ENCODE measurements at regions not wholly inside any gene's neighbourhood (a gene's known extent, or its start where the extent isn't known, plus 50 kb on each side); places are given as distances from the start of the nearest gene placed in this dataset.

DNA sequence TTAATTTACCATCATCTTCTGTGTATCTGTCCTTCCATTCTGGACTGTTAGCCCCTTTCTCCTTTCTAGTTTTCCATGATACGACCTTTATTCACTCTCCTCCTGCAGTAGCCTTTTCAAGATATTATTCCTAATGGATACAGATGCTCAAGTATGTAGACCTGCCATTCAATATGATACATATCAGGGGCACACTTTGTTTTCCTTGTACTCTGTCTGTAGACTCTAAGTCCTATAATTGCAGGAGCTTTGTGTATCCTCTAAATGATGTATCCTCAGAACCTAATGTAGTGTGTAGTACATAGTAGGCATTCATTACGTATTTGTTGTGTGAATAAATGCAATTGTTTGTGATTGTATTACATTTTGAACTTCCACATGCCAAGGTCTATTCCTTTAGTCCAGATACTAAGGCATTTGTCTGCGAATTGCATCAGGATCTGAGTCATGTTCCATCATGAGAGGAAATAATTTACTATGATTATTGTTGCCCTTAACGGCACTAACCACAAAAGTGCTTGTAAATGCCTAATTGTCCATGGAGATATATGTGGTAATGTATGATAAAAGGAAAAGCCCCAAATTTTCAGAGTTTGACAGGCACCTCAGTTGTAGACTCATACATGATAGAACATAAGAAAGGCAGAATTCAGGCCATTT lies 57.1 kb upstream of the IZUMO3 start:
- no peaks in the 10 kb centered on the region for H3K9me1 ChIP-seq (ENCODE audit: control insufficient read depth, extremely low read depth, insufficient read depth, low read length)
- H3K9ac ChIP-seq (ENCODE audit: control insufficient read depth, extremely low read depth, insufficient read depth, low read length) = no peak overlapping the region
- H3K4me3 ChIP-seq (ENCODE audit: control insufficient read depth in 2 of 3, extremely low read depth in 1 of 3, insufficient read depth in 2 of 3, low read depth in 1 of 3, low read length in 3 of 3) = no peak overlapping the region
- no peak overlapping the region for H3K27ac ChIP-seq (ENCODE audit: control insufficient read depth, insufficient read depth, low read length)
- no peaks in the 10 kb centered on the region for H4K20me1 ChIP-seq (ENCODE audit: control insufficient read depth, extremely low read depth, insufficient read depth, low read length)
- peaks cover 4% of the 10 kb centered on the region for H3K4me1 ChIP-seq (ENCODE audit: control insufficient read depth, extremely low read depth, insufficient read depth, low read length)
- H3K9me3 ChIP-seq (ENCODE audit: control insufficient read depth, low read depth, low read length) = no peaks in the 10 kb centered on the region
- TF ChIP-seq, protein P1, sequence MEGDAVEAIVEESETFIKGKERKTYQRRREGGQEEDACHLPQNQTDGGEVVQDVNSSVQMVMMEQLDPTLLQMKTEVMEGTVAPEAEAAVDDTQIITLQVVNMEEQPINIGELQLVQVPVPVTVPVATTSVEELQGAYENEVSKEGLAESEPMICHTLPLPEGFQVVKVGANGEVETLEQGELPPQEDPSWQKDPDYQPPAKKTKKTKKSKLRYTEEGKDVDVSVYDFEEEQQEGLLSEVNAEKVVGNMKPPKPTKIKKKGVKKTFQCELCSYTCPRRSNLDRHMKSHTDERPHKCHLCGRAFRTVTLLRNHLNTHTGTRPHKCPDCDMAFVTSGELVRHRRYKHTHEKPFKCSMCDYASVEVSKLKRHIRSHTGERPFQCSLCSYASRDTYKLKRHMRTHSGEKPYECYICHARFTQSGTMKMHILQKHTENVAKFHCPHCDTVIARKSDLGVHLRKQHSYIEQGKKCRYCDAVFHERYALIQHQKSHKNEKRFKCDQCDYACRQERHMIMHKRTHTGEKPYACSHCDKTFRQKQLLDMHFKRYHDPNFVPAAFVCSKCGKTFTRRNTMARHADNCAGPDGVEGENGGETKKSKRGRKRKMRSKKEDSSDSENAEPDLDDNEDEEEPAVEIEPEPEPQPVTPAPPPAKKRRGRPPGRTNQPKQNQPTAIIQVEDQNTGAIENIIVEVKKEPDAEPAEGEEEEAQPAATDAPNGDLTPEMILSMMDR (optimal IDR thresholded peaks at IDR 0.05 in 1 of 3, IDR thresholded peaks at IDR 0.05 in 1 of 3, conservative IDR thresholded peaks at IDR 0.05 in 1 of 3; ENCODE audit: extremely low read depth in 1 of 3, insufficient read depth in 2 of 3, low read length in 3 of 3) = no peak
- TF ChIP-seq EZH2 (IDR thresholded peaks at IDR 0.05; ENCODE audit: low read length) = no peak
- H2AFZ ChIP-seq (ENCODE audit: control insufficient read depth, low read length) = peak overlapping the region; percentile 49
- FAIRE-seq (peak; percentile 51), DNase-seq (ENCODE audit: low read depth, low spot score) (peak; percentile 5)
- H3K36me3 ChIP-seq (ENCODE audit: control insufficient read depth in 2 of 2, extremely low read depth in 1 of 2, insufficient read depth in 2 of 2, low read length in 2 of 2) = no peaks in the 10 kb centered on the region
- H3K79me2 ChIP-seq (ENCODE audit: control insufficient read depth, insufficient read depth, low read length) = no peaks in the 10 kb centered on the region
- dilution Hi-C loops (cut with MboI; ENCODE audit: extremely low pct_ligation_motif_present, low sequenced_read_pairs) = no loop called here
- no peak overlapping the region for H3K4me2 ChIP-seq (ENCODE audit: control insufficient read depth, extremely low read depth, insufficient read depth, low read depth, low read length)
- no peaks in the 10 kb centered on the region for H3K27me3 ChIP-seq (ENCODE audit: control insufficient read depth, extremely low read depth, insufficient read depth, low read length)

Small RNAs in the stretch of these regions (small RNA-seq; reads per million reads assigned to genes)
- 0 reads per million in 3 experiments for gene RMRPP5 (ENCODE audit: insufficient read length in 3 of 3, low read depth in 3 of 3, low replicate concordance in 1 of 3)
